ENCODE measurements at regions not wholly inside any gene's neighbourhood (a gene's known extent, or its start where the extent isn't known, plus 50 kb on each side); places are given as distances from the start of the nearest gene placed in this dataset.

DNA sequence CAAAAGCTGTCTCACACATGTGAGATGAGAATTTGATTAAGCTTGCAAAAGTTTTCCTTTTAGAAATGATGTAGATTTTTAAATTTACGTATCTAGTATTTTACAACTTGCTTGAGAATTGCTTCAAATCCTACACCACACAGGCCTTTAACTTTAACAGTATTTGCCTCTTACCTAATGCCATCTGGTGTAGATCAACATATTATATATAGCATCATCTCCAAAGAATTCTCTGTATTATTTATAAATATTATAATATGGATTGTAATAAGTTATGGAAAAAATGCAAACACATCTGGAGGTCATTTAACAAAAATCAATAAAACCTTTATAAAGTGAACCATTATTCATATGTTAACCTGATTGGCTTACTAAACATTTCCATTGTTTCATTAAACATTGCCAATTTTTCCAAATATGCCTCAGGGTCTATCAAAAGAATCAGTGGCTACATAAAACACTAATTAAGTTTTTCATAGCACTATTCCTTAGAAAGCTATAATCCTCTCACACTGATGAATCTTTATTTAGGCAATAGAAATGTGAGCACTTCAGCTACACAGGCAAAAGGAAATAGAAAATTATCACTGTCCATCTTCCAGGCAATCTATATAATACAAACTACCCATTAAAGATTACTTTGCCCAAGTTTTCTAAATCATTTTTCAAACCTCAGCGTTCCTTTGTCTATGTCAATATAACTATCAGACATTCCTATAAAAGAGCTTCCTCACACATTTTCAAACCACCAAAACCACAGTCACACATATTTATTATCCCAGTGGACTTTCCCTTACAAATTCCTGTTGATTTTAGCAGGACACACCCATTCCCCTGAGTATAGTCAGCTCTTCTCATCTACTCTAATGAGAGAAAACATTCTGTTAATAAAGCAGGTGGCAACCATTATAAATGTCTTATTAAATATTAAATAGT, 83.5 kb upstream of the INTU start:
- dilution Hi-C loops (cut with MboI; ENCODE audit: extremely low pct_ligation_motif_present, low sequenced_read_pairs) (no loop called here), intact Hi-C loops (cut with micrococcal nuclease) (no loop called here)
- Histone ChIP-seq H3K79me2 (ENCODE audit: control insufficient read depth, insufficient read depth, low read length) (no peaks in the 10 kb centered on the region), H3K4me3 (replicated peaks in 1 of 3; ENCODE audit: insufficient read depth in 1 of 3, low read depth in 1 of 3, low read length in 3 of 3) (no peak overlapping the region), H2AFZ (ENCODE audit: low read depth, low read length) (no peak overlapping the region), H3K4me1 (ENCODE audit: control insufficient read depth, extremely low read depth, insufficient read depth, low read length) (no peaks in the 10 kb centered on the region), H3K36me3 (ENCODE audit: control insufficient read depth in 2 of 2, extremely low read depth in 1 of 2, insufficient read depth in 2 of 2, low read length in 2 of 2) (no peaks in the 10 kb centered on the region), H4K20me1 (replicated peaks; ENCODE audit: control insufficient read depth, extremely low read depth, insufficient read depth, low read length) (no peaks in the 10 kb centered on the region), H3K9me1 (replicated peaks; ENCODE audit: control insufficient read depth, extremely low read depth, insufficient read depth, low read length) (no peaks in the 10 kb centered on the region), H3K9me3 (replicated peaks; ENCODE audit: control insufficient read depth, insufficient read depth, low read length) (no peaks in the 10 kb centered on the region), H3K4me2 (ENCODE audit: insufficient read depth, low read length) (no peak overlapping the region), H3K27ac (ENCODE audit: insufficient read depth, low read depth, low read length) (no peak overlapping the region), H3K9ac (replicated peaks; ENCODE audit: extremely low read depth, insufficient read depth, low read length) (no peak overlapping the region), H3K27me3 (ENCODE audit: control insufficient read depth in 2 of 2, insufficient read depth in 2 of 2, low read length in 2 of 2) (no peaks in the 10 kb centered on the region)
- no TSS peak for BruUV-seq (replicated peaks)
- FAIRE-seq (no peak), DNase-seq (ENCODE audit: low read depth, low spot score) (no peak)
- TF ChIP-seq EZH2 (IDR thresholded peaks at IDR 0.05; ENCODE audit: borderline replicate concordance, low read depth, low read length, severe bottlenecking) (no peak), POLR2A (IDR thresholded peaks at IDR 0.05; ENCODE audit: low read depth, low read length) (no peak), JUN (IDR thresholded peaks at IDR 0.05; ENCODE audit: borderline replicate concordance, insufficient read depth, insufficient read length, low read depth) (no peak), MYC (IDR thresholded peaks at IDR 0.05; ENCODE audit: low read depth, low read length) (no peak), POLR2AphosphoS5 (IDR thresholded peaks at IDR 0.05; ENCODE audit: insufficient read depth, low read depth, low read length) (no peak), FOS (IDR thresholded peaks at IDR 0.05; ENCODE audit: borderline replicate concordance, insufficient read depth, low read length) (no peak), GATA2 (IDR thresholded peaks at IDR 0.05; ENCODE audit: insufficient read depth, insufficient read length, low read depth, low read length) (no peak)
- TF ChIP-seq, protein P1, sequence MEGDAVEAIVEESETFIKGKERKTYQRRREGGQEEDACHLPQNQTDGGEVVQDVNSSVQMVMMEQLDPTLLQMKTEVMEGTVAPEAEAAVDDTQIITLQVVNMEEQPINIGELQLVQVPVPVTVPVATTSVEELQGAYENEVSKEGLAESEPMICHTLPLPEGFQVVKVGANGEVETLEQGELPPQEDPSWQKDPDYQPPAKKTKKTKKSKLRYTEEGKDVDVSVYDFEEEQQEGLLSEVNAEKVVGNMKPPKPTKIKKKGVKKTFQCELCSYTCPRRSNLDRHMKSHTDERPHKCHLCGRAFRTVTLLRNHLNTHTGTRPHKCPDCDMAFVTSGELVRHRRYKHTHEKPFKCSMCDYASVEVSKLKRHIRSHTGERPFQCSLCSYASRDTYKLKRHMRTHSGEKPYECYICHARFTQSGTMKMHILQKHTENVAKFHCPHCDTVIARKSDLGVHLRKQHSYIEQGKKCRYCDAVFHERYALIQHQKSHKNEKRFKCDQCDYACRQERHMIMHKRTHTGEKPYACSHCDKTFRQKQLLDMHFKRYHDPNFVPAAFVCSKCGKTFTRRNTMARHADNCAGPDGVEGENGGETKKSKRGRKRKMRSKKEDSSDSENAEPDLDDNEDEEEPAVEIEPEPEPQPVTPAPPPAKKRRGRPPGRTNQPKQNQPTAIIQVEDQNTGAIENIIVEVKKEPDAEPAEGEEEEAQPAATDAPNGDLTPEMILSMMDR (IDR thresholded peaks at IDR 0.05; ENCODE audit: extremely low read depth in 1 of 2, insufficient read depth in 1 of 2, low read depth in 1 of 2, low read length in 2 of 2) = no peak
- TF ChIP-seq, protein P2, sequence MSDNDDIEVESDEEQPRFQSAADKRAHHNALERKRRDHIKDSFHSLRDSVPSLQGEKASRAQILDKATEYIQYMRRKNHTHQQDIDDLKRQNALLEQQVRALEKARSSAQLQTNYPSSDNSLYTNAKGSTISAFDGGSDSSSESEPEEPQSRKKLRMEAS (IDR thresholded peaks at IDR 0.05; ENCODE audit: insufficient read depth, insufficient read length) = no peak
- ChIA-PET CTCF (interaction anchor here (1.2 kb wide), 1 partner anchor 9 kb away, joined by 3 read pairs; no protein-coding TSS in a partner anchor), POLR2A (no interaction called here)
